DMS 273 treated with DMSO at 0.1 percent for 48 hours (cell line): ENCODE measurements at regions not wholly inside any gene's neighbourhood (a gene's known extent, or its start where the extent isn't known, plus 50 kb on each side); places are given as distances from the start of the nearest gene placed in this dataset.

ENCODE experiments used
- DNase-seq: peaks from one replicate; lab custom pipeline; 2025; lab: John Stamatoyannopoulos, UW

GRCh38 chr4:85393201-85393600 lies 81.7 kb upstream of the ARHGAP24 start:
- no peak for DNase-seq

- no peak for DNase-seq
Observed at GRCh38 chr4:85398276-85398675, 76.7 kb upstream of the ARHGAP24 start.

DNA sequence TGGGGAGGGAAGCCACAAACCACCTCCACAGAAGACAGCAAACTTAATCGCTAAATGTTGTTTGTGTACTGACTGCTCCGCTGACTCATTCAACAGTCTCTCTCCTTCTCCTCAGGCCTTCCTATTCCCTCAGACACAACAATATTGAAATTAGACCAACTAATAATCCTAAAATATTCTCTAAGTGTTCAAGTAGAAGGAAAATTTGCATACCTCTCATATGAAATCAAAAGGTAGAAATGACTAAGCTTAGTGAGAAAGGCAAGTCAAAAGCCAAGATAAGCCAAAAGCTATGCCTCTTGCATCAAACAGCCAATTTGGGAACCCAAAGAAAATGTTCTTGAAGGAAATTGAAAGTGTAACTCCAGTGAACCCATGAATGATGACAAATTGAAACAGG lies 75.7 kb upstream of the ARHGAP24 start:
- no peak for DNase-seq

DNA sequence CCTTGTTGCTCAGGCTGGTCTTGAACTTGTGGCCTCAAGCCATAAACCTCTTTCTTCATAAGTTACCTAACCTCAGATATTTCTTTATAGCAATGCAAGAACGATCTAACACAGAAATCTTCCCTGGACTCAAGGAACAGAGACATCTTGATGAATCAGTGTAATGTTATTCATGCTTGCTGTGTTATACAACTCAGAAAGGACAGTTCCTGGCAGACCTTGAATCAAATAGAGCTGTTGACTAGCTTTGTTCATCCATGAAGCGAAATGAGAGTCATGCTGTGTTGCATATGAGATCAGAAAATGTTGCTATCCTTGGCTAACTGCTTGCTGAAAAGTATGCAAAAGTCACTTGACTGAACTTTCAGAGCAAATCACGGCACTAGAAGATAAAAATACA lies 72.6 kb upstream of the ARHGAP24 start:
- no peak for DNase-seq

- DNase-seq = no peak
Observed at GRCh38 chr4:85406185-85406584, 68.8 kb upstream of the ARHGAP24 start.

- DNase-seq = no peak
Observed at GRCh38 chr4:85407546-85407945, 67.4 kb upstream of the ARHGAP24 start.

DNA sequence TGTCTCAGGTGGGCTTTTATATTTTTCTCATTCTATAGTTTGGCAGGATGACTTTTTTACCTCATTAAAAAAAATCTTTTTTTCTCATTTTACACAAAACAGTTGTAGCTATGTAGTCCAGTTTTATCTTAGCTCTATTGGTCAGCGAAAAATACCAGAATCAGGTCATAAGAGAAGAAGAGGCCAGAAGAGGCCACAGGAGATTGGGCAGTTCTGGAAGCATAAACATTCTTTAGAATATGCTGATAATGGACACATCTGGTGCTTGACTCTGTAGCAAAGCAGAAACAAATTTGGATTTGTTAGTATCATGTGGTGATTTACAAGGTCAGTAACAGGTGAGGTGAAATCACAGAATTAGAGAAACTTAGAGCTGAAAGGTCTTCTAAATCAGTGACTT lies 66.6 kb upstream of the ARHGAP24 start:
- no peak for DNase-seq

DNA sequence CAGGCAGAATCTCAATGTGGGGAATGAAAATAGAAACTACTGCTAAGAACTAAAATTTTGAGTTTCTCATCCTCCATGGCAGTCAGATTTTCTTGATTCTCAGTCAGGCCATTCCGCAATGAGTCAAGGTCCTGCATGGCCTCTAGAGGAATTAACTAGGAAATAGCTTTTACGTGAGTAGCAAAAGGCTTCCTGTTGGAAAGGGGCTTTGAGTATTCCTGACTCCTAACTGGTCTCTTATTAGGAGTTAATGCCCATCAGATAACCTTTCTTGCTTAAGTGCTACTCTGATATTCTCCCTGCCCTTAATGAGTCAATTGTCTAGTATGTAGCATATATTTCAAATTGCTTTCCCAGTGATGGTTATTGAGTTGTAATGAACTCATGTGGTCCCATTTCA lies 65.7 kb upstream of the ARHGAP24 start:
- no peak for DNase-seq

DNA sequence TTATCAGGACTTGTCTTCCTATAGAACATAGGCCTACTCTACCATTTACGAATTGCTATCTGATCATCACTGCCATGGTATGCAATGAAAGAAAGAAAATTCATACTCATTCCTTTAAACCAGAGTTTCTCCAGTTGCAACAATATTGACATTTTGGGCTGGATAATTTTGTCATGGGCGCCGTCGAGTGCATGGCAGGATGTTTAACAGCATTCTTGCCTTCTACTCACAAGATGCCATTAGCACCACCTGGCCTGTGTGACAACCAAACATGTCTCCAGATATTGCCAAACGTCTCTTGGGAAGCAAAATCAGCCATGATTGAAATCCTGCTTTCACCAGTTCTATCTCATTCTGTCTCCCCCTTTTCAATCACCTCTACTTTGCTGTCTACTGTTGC lies 63.6 kb upstream of the ARHGAP24 start:
- DNase-seq = no peak

GRCh38 chr4:85414972-85415371 lies 60.0 kb upstream of the ARHGAP24 start:
- DNase-seq = no peak

DNA sequence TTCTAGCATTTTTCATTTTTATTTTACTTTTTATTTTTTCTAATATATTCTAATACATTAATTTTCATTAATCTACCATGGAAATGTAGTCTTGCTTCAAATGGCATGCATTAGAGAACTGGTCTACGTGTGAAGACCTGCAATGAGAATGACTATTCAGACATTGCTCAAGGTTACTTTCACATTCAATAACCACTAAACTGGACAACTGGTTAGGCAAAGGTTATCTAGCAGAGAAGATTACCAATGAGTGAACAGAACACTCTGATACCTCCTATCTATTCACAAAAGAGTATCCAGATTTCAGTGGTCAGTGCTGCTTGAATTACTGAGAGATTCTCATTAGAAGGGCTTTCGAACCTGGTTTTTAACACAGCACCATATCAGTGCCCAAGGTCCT lies 58.9 kb upstream of the ARHGAP24 start:
- no peak for DNase-seq

- DNase-seq = no peak
Observed at GRCh38 chr4:85419103-85419502, 55.8 kb upstream of the ARHGAP24 start.

DNA sequence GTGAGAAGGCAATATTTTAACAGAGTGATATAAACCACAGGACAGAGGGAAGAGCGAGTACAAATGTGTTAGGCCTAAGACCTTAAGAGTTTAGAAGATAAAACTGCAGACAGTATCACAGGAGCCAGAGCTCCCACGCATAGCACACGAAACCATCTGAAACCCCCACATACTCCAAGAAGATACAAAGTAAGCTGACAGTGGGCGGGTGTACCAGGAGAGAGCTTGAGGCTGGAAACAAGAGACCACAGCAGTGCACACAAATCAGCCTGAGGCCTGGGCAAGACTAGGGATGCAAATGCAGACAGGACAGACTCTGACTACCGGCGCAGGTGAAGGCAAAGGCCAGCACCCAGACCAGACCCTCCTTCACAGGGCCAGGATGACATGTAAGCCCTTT lies 54.1 kb upstream of the ARHGAP24 start:
- no peak for DNase-seq

DNA sequence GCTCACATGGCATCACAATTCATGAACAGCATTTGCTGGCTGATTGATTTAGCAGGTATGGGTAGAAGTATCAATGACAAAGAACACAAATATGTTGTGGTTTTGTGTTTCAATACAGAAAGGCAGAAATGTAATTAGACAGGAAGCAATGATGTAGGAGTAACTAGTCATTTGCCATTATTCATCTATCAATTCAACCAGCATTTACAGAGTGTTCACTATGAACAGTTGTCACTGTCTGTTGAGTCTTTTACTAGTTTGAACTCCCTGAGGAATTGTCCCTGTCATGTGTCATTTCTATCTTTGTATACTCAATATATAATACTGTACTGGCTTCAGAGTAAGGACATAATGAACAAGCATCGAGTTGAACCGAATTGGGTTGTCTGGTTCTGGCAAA lies 51.5 kb upstream of the ARHGAP24 start:
- no peak for DNase-seq
